Liver (tissue), 3 donors: ENCODE measurements at regions not wholly inside any gene's neighbourhood (a gene's known extent, or its start where the extent isn't known, plus 50 kb on each side); places are given as distances from the start of the nearest gene placed in this dataset.

ENCODE experiments used
- HNF4G ChIP-seq: IDR thresholded peaks from 2 replicates; pipeline ENCODE4 v1.6.1; 2016; ENCODE audit warnings: antibody characterized with exemption
- JUND ChIP-seq, 2 donors: IDR thresholded peaks; 2 replicates each; pipeline ENCODE4 v1.6.1; 2016; ENCODE audit warnings: antibody characterized with exemption in 2 of 2
- RAD21 ChIP-seq, 2 donors: IDR thresholded peaks; 2 replicates each; pipeline ENCODE4 v1.6.1; 2016; ENCODE audit warnings: antibody characterized with exemption in 2 of 2, mild to moderate bottlenecking in 2 of 2
- RXRA ChIP-seq, 2 donors: IDR thresholded peaks; 2 replicates each; pipeline ENCODE4 v1.6.1; 2017 to 2018; ENCODE audit warnings: antibody characterized with exemption in 2 of 2, mild to moderate bottlenecking in 1 of 2
- TAF1 ChIP-seq: conservative IDR thresholded peaks from 2 replicates; pipeline ENCODE4 v1.6.1; 2016; ENCODE audit warnings: antibody characterized with exemption, mild to moderate bottlenecking
- YY1 ChIP-seq: IDR thresholded peaks from 2 replicates; pipeline ENCODE4 v1.6.1; 2016; ENCODE audit warnings: antibody characterized with exemption, mild to moderate bottlenecking
- TF ChIP-seq, protein P1 (sequence below): IDR thresholded peaks from 2 replicates; pipeline ENCODE4 v1.6.1; 2016; ENCODE audit warnings: antibody characterized with exemption
- TF ChIP-seq, protein P2 (sequence below): fragments of 150-350 bp; IDR thresholded peaks from 2 replicates; pipeline ENCODE4 v1.5.1; 2017; ENCODE audit warnings: improper control_type of control experiment, low read depth, low read length; ENCODE audit not compliant: missing input control
- TF ChIP-seq, protein P3 (sequence below): IDR thresholded peaks from 2 replicates; pipeline ENCODE4 v1.6.1; 2016; ENCODE audit warnings: antibody characterized with exemption, mild to moderate bottlenecking
- TF ChIP-seq, protein P4 (sequence below): IDR thresholded peaks from 2 replicates; pipeline ENCODE4 v1.6.1; 2016; ENCODE audit warnings: antibody characterized with exemption
- donor health status: healthy.
- donor health status: healthy.

DNA sequence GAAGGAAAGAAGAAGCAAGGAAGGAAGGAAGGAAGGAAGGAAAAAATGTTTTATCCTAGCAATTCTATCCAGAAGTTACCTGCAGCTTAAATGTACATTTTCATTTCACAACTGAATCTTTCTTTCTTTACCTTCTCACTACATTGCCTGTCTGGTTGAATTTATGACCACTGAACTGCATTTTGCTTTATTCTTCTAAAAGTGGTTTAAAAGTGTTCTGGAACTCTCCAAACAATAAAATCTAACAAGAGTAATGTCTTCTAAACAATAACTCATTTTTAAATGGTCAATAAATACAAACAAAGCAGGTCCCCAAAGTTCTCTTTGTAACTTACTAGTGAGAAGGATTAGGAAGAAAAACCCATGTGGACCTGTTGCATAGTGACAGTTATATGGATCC lies 587.5 kb upstream of the NEGR1 start:
- TF ChIP-seq, protein P1, sequence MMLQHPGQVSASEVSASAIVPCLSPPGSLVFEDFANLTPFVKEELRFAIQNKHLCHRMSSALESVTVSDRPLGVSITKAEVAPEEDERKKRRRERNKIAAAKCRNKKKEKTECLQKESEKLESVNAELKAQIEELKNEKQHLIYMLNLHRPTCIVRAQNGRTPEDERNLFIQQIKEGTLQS = no peak
- TF ChIP-seq, protein P2, sequence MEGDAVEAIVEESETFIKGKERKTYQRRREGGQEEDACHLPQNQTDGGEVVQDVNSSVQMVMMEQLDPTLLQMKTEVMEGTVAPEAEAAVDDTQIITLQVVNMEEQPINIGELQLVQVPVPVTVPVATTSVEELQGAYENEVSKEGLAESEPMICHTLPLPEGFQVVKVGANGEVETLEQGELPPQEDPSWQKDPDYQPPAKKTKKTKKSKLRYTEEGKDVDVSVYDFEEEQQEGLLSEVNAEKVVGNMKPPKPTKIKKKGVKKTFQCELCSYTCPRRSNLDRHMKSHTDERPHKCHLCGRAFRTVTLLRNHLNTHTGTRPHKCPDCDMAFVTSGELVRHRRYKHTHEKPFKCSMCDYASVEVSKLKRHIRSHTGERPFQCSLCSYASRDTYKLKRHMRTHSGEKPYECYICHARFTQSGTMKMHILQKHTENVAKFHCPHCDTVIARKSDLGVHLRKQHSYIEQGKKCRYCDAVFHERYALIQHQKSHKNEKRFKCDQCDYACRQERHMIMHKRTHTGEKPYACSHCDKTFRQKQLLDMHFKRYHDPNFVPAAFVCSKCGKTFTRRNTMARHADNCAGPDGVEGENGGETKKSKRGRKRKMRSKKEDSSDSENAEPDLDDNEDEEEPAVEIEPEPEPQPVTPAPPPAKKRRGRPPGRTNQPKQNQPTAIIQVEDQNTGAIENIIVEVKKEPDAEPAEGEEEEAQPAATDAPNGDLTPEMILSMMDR = no peak
- no peak for TF ChIP-seq JUND (IDR thresholded peaks at IDR 0.05)
- TF ChIP-seq TAF1 = no peak
- TF ChIP-seq, protein P3, sequence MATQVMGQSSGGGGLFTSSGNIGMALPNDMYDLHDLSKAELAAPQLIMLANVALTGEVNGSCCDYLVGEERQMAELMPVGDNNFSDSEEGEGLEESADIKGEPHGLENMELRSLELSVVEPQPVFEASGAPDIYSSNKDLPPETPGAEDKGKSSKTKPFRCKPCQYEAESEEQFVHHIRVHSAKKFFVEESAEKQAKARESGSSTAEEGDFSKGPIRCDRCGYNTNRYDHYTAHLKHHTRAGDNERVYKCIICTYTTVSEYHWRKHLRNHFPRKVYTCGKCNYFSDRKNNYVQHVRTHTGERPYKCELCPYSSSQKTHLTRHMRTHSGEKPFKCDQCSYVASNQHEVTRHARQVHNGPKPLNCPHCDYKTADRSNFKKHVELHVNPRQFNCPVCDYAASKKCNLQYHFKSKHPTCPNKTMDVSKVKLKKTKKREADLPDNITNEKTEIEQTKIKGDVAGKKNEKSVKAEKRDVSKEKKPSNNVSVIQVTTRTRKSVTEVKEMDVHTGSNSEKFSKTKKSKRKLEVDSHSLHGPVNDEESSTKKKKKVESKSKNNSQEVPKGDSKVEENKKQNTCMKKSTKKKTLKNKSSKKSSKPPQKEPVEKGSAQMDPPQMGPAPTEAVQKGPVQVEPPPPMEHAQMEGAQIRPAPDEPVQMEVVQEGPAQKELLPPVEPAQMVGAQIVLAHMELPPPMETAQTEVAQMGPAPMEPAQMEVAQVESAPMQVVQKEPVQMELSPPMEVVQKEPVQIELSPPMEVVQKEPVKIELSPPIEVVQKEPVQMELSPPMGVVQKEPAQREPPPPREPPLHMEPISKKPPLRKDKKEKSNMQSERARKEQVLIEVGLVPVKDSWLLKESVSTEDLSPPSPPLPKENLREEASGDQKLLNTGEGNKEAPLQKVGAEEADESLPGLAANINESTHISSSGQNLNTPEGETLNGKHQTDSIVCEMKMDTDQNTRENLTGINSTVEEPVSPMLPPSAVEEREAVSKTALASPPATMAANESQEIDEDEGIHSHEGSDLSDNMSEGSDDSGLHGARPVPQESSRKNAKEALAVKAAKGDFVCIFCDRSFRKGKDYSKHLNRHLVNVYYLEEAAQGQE = no peak
- TF ChIP-seq RAD21 (IDR thresholded peaks at IDR 0.05) = no peak
- TF ChIP-seq, protein P4, sequence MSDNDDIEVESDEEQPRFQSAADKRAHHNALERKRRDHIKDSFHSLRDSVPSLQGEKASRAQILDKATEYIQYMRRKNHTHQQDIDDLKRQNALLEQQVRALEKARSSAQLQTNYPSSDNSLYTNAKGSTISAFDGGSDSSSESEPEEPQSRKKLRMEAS = no peak
- TF ChIP-seq RXRA (IDR thresholded peaks at IDR 0.05) = no peak
- no peak for TF ChIP-seq YY1
- no peak for TF ChIP-seq HNF4G
